NCI-H2081 (cell line): ENCODE measurements at regions not wholly inside any gene's neighbourhood (a gene's known extent, or its start where the extent isn't known, plus 50 kb on each side); places are given as distances from the start of the nearest gene placed in this dataset.
"Not testable (repeated sequence)": the region's sequence is repeated elsewhere in the genome, so short reads cannot be mapped to it uniquely, and the experiment has no call there.

Experiments
- DNase-seq, 2 experiments: peaks; one replicate each; lab custom pipeline; 2025; lab: John Stamatoyannopoulos, UW

DNA sequence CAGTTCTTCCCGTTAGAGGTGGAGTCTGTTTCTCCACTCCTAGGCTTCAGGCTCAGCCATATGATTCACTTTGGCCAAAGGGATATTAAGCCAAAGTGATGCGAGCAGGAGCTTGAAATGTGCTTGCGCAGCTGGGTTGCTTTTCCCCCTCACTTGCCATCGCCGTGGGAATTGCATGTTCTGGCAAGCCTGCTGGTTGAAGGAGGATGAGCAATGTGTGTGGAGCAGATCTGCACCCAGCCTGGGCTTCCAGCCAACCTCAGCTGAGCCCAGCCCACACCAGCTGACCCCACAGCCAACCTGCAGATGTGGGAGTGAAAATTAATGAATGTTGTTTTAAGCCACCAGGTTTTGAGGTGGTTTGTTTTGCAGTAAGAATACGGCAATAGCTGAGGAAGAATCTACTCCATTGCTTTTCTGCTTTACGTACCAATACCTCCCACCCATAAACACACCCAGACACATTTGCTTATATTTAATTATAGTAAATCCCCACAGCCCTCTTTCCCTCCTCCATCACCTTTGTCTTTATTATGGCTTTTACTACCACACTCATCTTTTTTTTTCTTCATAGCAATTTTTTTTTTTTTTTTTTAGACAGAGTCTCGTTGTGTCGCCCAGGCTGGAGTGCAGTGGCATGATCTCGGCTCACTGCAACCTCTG lies 132.8 kb upstream of the FUNDC1 start:
- DNase-seq, result peak; percentile 80 to 94

DNA sequence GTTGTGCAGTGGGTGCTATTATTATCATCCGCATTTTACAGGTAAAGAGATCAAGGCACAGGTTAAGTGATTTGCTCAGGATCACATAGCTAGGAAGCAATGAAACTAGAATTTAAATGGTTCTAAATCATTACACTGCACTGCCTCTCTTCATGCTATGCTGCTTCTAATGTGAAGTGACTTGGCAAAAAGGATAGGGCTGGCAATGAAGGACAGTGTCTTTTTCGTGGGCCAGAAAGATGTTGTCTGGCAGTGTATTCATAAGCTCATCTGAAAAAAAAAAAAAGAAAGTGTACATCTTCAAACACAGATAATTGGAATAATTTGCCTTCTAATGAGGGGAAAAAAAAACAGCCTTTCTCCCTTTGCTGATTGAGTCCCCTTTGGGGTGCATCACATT lies 132.2 kb upstream of the FUNDC1 start:
- no peak for DNase-seq

DNA sequence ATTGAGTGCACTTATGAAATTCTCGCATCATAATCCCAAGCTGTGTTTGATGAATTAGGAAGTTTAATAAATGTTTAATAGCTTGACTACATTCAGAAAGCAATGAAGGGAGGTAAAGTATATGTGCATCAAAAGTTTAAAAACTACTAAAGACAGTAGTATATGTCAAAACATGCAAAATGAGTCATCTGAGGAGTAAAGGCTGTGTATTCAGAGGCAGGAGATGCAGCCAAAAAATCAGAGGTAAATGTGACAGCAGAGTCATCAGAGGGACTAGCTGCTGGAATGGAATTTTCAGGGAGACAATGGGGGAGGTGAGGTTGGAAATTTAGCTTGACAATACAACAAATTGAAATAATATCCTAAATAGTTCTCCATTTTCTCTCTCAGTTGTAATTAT lies 127.0 kb upstream of the FUNDC1 start:
- no peak for DNase-seq

DNA sequence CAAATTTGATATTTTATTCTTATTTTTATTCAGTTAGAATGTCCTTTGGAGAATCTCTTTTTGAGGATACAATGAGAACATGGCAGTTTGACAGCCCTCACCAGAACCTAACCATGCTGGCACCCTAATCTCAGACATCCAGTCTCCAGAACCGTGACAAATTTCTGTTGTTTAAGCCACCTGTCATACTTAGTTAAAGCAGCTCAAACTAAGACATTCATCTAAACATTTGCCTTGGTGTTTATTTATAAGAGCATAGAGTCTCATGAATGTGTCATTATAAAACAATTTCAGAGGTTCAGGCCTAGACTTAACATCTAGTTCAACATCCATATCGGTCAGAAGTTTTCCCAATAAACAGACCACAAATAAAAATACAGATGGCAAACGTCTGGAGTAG lies 125.1 kb upstream of the FUNDC1 start:
- DNase-seq, result no peak

DNA sequence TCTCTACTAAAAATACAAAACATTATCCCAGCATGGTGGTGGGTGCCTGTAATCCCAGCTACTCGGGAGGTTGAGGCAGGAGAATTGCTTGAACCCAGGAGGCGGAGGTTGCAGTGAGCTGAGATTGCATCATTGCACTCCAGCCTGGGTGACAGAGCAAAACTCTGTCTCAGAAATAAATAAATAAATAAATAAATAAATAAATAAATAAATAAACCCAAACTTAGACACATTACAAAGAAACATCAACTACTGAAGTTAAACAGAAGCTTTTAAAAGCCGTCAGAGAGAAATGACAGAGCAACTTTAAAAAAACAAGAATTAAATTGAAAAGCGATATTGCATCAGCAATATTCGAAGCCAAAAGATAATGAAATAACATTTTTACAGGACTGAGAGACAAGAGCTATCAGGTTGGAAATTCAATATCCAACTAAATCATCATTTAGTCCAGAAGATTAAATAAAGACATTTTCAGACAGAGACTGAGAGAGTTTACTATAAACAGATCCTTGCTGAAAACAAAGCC lies 115.1 kb upstream of the FUNDC1 start:
- not testable (repeated sequence) for DNase-seq

DNA sequence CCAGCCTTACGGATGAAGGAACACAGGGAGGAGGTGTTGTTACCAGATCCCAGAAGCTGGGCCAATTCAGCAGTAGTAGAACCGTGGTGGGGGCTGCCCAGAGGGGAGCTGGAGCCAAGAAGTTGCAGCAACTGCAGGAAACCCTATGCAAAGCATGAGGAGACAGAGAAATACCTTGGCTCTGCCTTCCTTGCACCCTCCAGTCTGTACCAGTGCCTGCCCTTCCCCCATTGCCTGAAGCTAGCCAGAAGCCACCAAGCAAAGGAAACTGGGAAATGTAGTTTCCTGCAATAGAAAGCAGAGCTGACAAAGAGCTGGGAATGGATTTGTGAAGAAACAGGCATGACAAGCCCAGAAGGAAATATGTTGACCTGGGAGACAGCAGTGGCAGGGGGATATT lies 108.7 kb upstream of the FUNDC1 start:
- DNase-seq, result no peak

DNA sequence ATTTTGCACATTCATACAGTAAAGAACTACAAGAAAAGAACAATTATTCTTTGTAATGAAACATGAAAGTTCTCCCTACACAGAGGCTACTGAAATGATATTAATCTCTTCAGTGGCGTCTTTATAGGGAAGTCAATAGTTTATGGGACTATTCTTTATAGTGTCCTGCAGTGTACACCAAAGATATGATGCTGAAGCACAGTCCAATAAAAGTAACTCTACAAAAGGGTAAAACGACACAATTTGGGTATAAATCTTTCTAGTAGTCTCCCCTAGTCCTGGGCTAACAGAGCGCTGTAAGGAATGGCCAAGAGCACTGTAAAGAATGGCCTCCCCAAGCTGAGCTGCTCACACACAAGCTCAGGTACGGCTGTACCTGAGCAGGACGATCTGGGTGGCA lies 101.1 kb upstream of the FUNDC1 start:
- DNase-seq, result no peak

DNA sequence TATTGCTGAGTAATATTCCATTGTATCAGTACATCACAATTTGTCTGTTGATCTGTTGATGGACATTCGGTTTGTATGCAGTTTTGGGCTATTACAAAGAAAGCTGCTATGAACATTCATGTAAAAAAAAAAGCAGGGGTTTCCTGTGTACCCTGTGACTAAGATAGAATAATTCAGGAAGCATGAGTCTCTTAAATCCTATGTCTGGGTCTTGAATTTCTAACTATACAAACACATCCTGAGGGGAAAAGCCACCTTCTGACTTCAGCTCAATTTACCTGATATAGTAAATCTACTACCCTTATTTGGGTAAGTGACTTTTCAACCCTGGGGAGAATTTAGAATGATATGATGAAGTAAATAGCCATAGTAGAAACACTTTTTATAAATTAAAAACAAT lies 94.6 kb upstream of the FUNDC1 start:
- DNase-seq, result no peak

DNA sequence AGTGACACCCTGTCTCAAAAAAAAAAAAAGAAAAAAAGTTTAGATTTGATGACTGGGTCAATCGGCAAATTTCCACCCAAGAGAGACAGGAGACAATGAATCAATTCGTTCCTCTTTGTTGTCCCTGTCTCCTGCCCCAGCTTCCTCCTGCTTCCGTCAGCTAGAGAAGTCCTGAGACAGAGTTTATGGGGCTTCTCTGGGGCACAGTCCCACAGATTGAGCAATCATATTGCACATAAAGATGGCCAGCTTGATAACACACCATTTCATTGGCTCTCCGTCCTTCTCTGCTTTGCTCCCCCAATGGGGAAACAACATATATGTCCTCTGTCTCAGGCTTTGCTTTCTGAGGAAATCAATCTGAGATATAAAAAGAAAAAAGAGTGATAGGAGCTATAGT lies 78.4 kb upstream of the FUNDC1 start:
- DNase-seq, result no peak

DNA sequence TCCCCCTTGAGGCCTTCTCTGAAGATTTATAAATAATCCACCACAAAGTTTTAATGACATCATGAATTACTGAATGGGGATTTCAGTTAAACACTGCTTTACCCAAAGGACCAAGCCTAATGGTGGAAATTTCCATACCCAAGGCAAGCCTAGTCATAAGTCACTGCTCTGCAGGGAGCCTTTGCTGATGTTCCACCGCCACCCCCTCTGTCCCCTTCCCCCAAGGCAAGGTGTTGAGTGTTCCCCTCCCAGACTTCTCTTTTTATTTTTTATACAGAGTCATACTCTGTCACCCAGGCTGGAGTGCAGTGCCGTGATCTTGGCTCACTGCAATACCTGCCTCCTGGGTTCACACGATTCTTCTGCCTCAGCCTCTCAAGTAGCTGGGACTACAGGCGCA lies 76.4 kb upstream of the FUNDC1 start:
- no peak for DNase-seq

DNA sequence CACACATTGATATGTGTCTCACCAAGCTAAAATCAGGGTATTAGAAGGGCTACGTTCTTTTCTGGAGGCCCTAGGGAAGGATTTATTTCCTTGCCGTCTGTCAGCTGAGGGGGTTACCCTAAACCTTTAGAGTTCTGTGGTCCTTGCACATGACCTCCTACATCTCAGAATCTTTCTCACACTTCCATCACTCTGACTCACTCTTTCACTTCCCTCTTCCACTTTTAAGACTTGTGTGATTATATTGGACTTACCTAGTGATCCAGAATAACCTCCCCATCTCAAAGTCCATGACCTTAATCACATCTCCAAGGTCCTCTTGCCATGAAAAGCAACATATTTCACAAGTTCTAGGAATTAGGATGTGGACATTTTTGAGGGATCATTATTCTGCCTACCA lies 53.6 kb upstream of the FUNDC1 start:
- no peak for DNase-seq
